Adrenal gland (tissue), 5 donors: ENCODE measurements at regions not wholly inside any gene's neighbourhood (a gene's known extent, or its start where the extent isn't known, plus 50 kb on each side); places are given as distances from the start of the nearest gene placed in this dataset.

Experiments
- POLR2A ChIP-seq, 2 donors: fragments of 450-650 bp; IDR thresholded peaks; one replicate each; pipeline ENCODE4 v1.6.1; 2017; ENCODE audit warnings: antibody characterized with exemption in 2 of 2, mild to moderate bottlenecking in 2 of 2, moderate library complexity in 1 of 2
- TF ChIP-seq, protein P1 (sequence below), 6 experiments: fragments of 450-650 bp in 4 of 6; fragments of 200-600 bp in 2 of 6; sonication (generic) in 1 of 6; IDR thresholded peaks; 1 replicate in 5 of 6; 2 replicates in 1 of 6; pipeline versions ENCODE4 v1.5.1 to v1.8.0; 2016 to 2021; ENCODE audit warnings: antibody characterized with exemption in 6 of 6, mild to moderate bottlenecking in 2 of 6, moderate library complexity in 1 of 6
- donor health status: DM: no; HTN: no; CAD: no.

DNA sequence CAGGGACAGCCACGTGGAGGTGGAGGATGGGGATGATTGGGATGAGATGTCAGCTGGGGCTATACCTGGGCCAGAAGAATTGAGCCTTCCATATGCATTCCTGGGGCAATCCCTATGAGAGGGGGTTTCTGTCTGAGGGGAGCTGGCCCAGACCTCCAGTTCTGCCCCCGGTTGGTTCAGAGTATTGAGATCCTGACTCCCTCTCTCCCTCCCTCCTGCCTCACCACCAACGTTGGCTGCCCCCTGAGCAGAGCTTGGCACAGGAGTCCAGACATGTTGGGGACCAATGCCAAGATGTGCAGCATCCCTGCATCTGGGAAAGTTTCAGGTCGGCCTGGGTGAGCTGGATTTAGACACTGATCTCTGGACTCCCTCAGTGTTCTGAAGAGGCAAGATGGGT, 575.2 kb upstream of the MKI67 start:
- TF ChIP-seq, protein P1, sequence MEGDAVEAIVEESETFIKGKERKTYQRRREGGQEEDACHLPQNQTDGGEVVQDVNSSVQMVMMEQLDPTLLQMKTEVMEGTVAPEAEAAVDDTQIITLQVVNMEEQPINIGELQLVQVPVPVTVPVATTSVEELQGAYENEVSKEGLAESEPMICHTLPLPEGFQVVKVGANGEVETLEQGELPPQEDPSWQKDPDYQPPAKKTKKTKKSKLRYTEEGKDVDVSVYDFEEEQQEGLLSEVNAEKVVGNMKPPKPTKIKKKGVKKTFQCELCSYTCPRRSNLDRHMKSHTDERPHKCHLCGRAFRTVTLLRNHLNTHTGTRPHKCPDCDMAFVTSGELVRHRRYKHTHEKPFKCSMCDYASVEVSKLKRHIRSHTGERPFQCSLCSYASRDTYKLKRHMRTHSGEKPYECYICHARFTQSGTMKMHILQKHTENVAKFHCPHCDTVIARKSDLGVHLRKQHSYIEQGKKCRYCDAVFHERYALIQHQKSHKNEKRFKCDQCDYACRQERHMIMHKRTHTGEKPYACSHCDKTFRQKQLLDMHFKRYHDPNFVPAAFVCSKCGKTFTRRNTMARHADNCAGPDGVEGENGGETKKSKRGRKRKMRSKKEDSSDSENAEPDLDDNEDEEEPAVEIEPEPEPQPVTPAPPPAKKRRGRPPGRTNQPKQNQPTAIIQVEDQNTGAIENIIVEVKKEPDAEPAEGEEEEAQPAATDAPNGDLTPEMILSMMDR (IDR thresholded peaks at IDR 0.05): no peak
- TF ChIP-seq POLR2A (IDR thresholded peaks at IDR 0.05): no peak
